ENCODE measurements at regions not wholly inside any gene's neighbourhood (a gene's known extent, or its start where the extent isn't known, plus 50 kb on each side); places are given as distances from the start of the nearest gene placed in this dataset.
A peak's percentile ranks its signal among the peaks of the same experiment; 100 is the strongest.

DNA sequence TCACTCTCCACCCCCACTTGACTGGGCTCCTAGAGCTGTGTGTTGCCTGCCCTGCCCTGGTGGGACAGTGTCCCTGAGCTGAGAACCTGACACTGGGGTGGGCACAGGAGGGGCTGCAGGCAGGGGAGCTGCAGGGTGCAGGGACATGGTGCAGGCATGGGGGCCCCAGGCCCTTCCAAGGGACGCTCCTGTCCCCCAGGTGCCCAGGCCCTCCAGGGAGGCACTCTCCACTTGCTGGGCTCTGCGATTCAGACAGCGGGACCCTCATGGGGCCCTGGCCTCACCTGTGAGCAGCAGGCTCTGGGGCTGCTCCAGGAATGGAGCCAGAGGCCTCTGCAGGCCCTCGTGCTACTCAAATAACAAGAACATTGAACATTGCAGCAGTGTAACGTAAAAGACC, 89.4 kb downstream of the BARX1 start:
- in situ Hi-C loops (cut with MboI; ENCODE audit: low pct_unique_long_range_greater_than_20kb, low sequenced_read_pairs, unreplicated experiment), result no loop called here
- DNase-seq (ENCODE audit: low spot score), result no peak
- TF ChIP-seq, protein P1, sequence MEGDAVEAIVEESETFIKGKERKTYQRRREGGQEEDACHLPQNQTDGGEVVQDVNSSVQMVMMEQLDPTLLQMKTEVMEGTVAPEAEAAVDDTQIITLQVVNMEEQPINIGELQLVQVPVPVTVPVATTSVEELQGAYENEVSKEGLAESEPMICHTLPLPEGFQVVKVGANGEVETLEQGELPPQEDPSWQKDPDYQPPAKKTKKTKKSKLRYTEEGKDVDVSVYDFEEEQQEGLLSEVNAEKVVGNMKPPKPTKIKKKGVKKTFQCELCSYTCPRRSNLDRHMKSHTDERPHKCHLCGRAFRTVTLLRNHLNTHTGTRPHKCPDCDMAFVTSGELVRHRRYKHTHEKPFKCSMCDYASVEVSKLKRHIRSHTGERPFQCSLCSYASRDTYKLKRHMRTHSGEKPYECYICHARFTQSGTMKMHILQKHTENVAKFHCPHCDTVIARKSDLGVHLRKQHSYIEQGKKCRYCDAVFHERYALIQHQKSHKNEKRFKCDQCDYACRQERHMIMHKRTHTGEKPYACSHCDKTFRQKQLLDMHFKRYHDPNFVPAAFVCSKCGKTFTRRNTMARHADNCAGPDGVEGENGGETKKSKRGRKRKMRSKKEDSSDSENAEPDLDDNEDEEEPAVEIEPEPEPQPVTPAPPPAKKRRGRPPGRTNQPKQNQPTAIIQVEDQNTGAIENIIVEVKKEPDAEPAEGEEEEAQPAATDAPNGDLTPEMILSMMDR (IDR thresholded peaks at IDR 0.05; ENCODE audit: extremely low read depth, insufficient read depth, missing control alignments), result no peak

DNA sequence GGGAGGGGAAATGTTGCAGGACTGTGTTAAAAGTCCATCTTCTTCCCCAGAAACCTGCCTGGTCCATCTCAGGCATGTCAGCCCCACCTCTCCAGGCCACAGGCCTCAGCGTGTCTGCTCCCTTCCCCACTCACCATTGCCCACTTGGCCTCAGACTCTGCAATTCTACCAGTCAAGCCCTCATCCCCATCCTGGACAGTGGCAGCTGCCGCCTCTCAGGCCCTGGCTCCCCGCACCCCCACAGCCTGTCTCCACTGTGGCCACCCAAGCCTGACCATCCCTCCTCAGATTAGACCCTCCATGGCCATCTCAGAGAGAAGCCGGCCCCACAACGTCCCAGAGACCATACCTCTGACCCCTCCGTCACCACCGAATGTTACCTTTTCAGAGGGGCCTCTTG, 89.9 kb downstream of the BARX1 start:
- in situ Hi-C loops (cut with MboI; ENCODE audit: low pct_unique_long_range_greater_than_20kb, low sequenced_read_pairs, unreplicated experiment), result no loop called here
- TF ChIP-seq, protein P1 (IDR thresholded peaks at IDR 0.05; ENCODE audit: extremely low read depth, insufficient read depth, missing control alignments), result no peak
- DNase-seq (ENCODE audit: low spot score), result peak; percentile 17

DNA sequence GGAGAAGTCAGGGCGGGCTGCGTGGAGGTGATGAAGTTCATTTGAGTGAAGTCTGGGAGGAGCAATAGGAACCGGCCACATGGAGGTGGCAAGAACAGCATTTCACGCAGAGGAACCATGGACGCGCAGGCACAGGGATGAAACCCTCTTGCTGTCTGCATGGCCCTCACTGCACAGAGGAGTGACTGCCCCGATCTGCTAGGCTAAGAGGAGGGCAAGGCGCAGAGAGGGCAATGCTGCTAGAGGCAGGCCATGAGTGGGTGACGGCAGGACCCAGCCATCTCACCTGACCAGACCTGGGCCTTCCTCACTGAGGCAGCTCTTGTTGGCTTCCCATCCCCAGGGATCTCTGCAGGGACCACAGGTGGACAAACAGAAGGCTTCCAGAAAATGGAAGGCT, 90.3 kb downstream of the BARX1 start:
- no peak for DNase-seq (ENCODE audit: low spot score)
- TF ChIP-seq, protein P1 (IDR thresholded peaks at IDR 0.05; ENCODE audit: extremely low read depth, insufficient read depth, missing control alignments), result no peak
- in situ Hi-C loops (cut with MboI; ENCODE audit: low pct_unique_long_range_greater_than_20kb, low sequenced_read_pairs, unreplicated experiment), result no loop called here

DNA sequence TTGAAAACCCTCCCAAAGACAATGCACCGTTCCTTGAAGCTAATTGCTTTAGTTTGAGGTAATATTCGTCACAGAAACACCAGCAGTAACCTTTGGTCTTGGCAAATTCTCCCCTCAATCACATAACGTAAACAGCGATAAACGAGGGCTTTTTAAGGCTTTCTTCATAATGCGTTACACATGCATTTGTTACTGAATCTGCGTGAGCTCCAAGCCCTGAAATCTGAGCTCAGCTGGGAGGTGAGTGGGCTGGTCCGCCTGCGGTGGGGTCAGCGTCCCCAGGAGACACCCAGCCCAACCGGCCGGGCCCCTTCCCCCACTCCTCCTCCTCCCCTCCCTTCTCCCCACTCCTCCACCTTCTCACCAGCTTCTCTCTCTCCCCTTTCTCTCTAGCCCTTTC, 91.1 kb downstream of the BARX1 start:
- DNase-seq (ENCODE audit: low spot score), result no peak
- TF ChIP-seq, protein P1 (IDR thresholded peaks at IDR 0.05; ENCODE audit: extremely low read depth, insufficient read depth, missing control alignments), result no peak
- in situ Hi-C loops (cut with MboI; ENCODE audit: low pct_unique_long_range_greater_than_20kb, low sequenced_read_pairs, unreplicated experiment), result no loop called here

DNA sequence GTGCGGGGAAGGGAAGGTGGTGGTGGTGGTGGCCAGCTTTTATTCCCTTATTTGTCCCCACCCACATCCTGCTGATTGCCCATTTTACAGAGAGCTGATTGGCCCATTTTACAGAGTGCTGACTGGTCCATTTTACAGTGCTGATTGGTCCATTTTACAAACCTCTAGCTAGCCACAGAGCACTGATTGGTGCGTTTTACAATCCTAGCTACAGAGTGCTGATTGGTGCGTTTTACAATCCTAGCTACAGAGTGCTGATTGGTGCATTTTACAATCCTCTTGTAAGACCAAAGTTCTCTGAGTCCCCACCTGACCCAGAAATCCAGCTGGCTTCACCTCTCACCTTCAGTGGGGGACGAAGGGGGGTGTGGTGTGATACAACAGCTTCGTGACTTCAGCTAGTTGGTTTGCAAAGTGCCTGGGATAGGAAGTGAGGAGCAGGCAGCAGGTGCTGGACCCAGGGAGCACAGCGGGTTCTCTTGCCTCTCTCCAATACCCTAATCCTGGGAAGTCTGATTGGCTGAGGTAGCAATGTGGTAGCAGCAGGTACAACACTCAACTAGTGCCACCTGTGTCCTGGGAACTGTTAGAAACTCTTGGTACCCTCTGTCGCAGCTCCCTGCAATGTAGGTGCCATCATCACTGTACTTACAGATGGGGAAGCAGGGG, 92.1 kb downstream of the BARX1 start:
- in situ Hi-C loops (cut with MboI; ENCODE audit: low pct_unique_long_range_greater_than_20kb, low sequenced_read_pairs, unreplicated experiment), result no loop called here
- DNase-seq (ENCODE audit: low spot score), result no peak
- TF ChIP-seq, protein P1 (IDR thresholded peaks at IDR 0.05; ENCODE audit: extremely low read depth, insufficient read depth, missing control alignments), result no peak

DNA sequence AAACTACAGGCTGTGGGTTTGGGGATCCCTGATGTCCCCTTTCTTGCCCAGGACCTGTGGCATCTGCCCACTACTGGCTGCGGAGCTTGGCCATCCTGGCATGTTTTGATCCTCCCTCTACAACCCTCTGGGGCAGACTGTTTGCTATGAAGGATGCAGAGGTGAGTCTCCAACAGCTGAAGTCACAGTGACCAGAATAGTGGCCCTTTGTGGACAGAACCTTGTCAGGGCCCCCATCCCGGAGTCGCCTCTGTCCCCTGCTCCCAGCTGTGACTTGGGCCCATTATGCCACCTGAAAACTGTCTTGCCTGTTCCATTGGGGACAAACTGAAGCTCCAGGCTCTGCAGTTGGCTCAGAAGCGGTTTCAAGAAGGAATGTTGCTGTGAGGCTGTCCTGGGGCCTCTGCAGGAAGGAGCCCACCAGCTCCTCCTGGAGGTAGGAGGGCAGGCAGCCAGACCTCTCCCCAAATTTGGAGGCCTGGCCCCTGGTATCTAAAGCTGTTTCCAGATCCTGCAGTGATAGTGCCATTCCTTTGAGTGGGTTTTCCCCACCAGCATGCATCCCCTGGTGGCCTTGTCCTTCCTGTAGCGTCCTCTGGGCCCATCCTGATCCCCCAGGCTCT, 93.3 kb downstream of the BARX1 start:
- TF ChIP-seq, protein P1 (IDR thresholded peaks at IDR 0.05; ENCODE audit: extremely low read depth, insufficient read depth, missing control alignments), result no peak
- in situ Hi-C loops (cut with MboI; ENCODE audit: low pct_unique_long_range_greater_than_20kb, low sequenced_read_pairs, unreplicated experiment), result no loop called here
- no peak for DNase-seq (ENCODE audit: low spot score)
